ELF-1 (cell line): ENCODE measurements at regions not wholly inside any gene's neighbourhood (a gene's known extent, or its start where the extent isn't known, plus 50 kb on each side); places are given as distances from the start of the nearest gene placed in this dataset.

Experiments used
- DNase-seq: peaks from one replicate; pipeline ENCODE4 v3.0.0-alpha.2; 2016; ENCODE audit warnings: low read depth, low spot score

- DNase-seq, result no peak
These were observed 295.0 kb downstream of the ZNF536 start for GRCh38 chr19:30667227-30667626.

- DNase-seq, result peak; percentile 66
These were observed 294.2 kb downstream of the ZNF536 start for GRCh38 chr19:30666301-30666803.

- no peak for DNase-seq
These were observed 293.3 kb downstream of the ZNF536 start for GRCh38 chr19:30665449-30665848.

- no peak for DNase-seq
These were observed 291.5 kb downstream of the ZNF536 start for GRCh38 chr19:30663611-30664174.

GRCh38 chr19:30662211-30662861 is 290.2 kb downstream of the ZNF536 start:
- no peak for DNase-seq

GRCh38 chr19:30659638-30660037 is 287.5 kb downstream of the ZNF536 start:
- no peak for DNase-seq

- no peak for DNase-seq
These were observed 284.4 kb downstream of the ZNF536 start for GRCh38 chr19:30656520-30657100.

- no peak for DNase-seq
These were observed 281.6 kb downstream of the ZNF536 start for GRCh38 chr19:30653646-30654386.

- DNase-seq, result no peak
These were observed 280.6 kb downstream of the ZNF536 start for GRCh38 chr19:30652751-30653150.

- no peak for DNase-seq
These were observed 279.5 kb downstream of the ZNF536 start for GRCh38 chr19:30651691-30652090.

GRCh38 chr19:30651066-30651465 is 278.9 kb downstream of the ZNF536 start:
- DNase-seq, result no peak

- peak; percentile 31 for DNase-seq
These were observed 277.9 kb downstream of the ZNF536 start for GRCh38 chr19:30649934-30650614.

- no peak for DNase-seq
These were observed 277.0 kb downstream of the ZNF536 start for GRCh38 chr19:30648866-30649862.

GRCh38 chr19:30647891-30648720 is 275.9 kb downstream of the ZNF536 start:
- no peak for DNase-seq

GRCh38 chr19:30646806-30647205 is 274.6 kb downstream of the ZNF536 start:
- no peak for DNase-seq

GRCh38 chr19:30645946-30646577 is 273.9 kb downstream of the ZNF536 start:
- no peak for DNase-seq

- no peak for DNase-seq
These were observed 268.2 kb downstream of the ZNF536 start for GRCh38 chr19:30640252-30640965.

GRCh38 chr19:30638889-30639288 is 266.7 kb downstream of the ZNF536 start:
- no peak for DNase-seq

GRCh38 chr19:30637926-30638325 is 265.7 kb downstream of the ZNF536 start:
- no peak for DNase-seq
